HG03457 (cell line): ENCODE measurements at regions not wholly inside any gene's neighbourhood (a gene's known extent, or its start where the extent isn't known, plus 50 kb on each side); places are given as distances from the start of the nearest gene placed in this dataset.

Source experiments
- ATAC-seq: cut with Tn5 transposase; IDR thresholded peaks from one replicate; pipeline ENCODE4 v1.9.1; 2021; ENCODE audit warnings: moderate number of reproducible peaks; ENCODE audit not compliant: unreplicated experiment

DNA sequence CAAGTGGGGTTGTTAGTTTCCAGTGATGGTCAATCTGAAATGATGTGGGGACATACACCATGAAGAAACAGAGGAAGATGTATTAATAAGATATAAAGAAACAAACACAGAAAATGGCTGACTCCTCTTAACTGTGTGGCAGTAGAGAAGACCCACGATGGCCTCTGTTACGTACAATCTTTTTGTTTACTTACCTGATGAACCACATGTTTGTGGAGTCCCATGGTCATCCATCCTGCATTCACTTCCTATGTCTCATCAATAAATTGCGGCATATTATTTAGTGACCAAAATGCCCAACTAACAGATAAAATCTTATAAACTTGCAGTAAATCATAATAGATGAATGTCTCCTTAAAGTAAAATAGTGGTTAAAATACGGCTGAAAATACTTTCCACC, 740.1 kb upstream of the LINC00305 start:
- no peak for ATAC-seq

DNA sequence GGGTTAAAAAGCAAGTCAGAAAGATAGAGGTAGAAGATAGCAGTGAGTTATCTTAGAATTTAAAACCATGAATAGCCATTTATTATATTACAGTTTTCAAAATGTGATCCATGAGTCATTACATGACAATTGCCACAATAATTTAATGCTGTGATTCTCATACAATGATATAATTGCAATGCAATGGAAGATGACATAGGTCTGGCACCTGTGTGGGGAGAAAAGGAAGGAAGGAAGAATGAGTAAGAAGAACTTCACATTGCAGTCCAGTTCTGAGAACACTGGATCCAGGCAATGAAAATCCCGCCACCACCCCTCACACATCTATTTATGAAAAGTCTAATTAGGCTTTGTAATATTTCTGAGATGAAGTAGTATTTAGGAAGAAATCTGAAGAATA, 738.1 kb upstream of the LINC00305 start:
- ATAC-seq = no peak

DNA sequence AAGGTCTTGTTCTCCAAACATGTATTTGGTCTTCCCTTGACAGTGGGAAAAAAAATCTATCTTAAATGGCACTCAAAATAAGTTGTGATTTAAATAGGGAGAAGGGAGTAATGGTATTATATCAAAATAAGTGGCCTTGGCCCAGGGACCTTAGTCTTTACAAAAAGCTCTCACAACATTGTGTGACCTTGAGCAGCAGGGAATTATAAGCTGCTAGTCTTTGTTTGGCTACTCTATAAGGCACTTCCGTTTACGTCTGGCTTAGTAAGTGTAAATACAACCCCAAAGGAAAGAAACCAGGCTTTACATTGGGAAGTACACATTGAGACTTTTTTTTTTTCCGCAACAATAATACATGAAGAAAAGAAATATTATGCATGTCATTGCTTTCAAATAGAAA, 734.0 kb upstream of the LINC00305 start:
- ATAC-seq = no peak

DNA sequence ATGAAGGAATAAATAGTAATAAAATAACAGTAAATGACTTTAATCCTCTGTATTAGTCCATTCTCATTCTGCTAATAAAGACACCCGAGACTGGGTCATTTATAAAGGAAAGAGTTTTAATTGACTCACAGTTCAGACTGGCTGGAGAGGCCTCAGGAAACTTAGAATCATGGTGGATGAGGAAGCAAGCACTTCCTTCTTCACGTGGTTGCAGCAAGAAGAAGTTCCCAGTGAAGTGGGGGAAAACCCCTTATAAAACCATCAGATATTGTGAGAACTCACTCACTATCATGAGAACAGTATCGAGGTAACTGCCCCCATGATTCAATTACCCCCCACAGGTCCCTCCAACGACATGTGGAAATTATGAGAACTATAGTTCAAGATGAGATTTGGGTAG, 727.9 kb upstream of the LINC00305 start:
- ATAC-seq = no peak

DNA sequence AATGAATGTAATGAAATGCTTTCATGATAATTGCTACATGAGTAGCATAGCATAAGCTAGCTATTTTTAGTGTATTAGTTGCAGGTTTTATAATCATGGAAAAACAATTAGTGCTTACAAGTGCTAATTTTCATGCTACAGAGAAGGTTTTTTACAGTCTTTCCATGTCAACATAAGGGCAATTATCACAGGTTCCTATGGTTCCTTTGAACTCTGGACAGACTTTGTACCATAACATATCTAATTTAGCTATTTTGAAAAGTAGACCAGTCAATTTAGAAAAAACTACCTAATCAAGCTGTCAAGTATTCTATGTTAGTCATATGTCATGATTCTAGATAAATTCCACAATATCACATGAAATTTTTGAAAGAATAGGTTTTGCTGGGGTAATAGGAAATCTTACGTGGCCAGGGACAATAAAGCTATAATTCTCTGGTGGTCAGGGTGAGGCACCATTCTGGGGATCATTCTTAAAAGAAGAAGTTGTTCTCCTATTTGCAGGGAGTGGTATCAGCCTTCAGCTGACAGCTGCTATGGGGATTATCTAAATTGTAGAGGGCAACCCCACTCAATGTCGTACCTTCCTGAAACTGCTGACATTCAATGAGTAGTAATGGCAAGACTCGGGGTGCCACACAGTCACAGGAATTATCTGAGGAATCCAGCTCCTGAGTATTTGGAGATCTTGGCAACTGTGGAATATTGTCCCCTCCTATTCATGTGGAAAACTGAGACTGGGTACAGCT, 724.0 kb upstream of the LINC00305 start:
- no peak for ATAC-seq

DNA sequence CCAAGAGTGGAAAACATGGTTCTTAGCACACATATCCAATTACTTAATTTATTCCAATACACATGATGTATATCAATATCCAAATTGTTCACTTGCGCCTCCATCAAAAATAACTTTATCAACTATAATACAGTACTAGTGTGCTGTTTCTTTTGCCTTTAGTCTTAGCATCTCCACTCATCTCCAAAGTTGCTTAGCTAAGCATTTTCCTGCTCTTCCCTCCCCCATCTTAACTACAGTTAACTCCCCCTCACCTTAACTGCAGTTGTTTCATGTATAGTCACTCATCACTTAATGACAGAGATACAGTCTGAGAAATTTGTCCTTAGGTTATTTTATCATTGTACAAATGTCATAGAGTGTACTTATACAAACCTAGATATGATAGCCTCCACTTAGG, 705.2 kb upstream of the LINC00305 start:
- ATAC-seq = no peak

DNA sequence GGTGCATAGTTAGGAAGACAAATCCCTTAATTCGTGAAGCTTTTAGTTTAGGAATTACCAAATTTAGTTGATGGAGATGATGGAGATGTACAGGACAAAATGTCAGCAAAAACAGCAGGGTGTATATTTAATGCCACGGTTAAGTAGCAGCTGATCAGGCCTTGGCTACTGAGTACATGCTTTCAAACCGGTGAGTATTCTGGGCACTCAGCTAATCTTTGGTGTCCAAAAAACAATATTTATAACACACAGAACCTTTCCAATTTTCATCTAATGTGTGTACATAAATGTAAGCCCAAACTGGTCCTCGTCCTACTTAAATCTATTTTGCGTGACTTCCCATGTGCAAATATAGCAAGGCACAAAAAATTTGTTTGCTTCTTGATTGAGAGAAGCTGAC, 703.4 kb upstream of the LINC00305 start:
- no peak for ATAC-seq

DNA sequence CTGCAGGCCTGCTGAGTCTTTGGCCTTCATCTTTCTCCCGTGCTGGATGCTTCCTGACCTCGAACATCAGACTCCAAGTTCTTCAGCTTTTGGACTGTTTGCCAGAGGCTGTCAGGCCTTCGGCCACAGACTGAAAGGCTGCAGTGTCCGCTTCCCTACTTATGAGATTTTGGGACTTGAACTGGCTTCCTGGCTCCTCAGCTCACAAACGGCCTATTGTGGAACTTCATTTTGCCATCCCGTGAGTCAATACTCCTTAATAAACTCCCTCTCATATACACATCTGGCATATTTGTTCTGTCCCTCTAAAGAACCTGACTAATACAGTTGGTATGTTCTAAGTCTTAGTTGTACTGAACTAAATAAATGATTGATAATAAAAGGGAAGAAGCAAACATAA, 702.8 kb upstream of the LINC00305 start:
- no peak for ATAC-seq

DNA sequence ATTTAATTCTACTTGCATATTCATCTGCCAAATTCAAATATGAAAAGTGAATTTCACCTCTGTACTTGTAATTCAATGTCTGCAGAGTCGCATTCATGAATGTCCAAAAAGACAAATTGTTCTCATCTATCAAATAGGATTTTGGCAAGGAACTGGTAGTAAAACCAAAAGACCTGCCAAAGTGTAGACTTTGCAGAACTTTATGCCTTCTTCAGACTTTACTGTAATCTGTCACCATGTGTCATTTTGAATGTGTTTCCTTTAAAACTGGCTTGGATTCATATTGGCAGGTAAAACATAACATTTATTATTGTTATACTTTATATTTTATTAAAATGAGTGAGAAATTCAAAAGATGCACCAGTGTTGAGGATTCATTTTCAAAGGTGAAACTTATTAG, 701.9 kb upstream of the LINC00305 start:
- no peak for ATAC-seq

DNA sequence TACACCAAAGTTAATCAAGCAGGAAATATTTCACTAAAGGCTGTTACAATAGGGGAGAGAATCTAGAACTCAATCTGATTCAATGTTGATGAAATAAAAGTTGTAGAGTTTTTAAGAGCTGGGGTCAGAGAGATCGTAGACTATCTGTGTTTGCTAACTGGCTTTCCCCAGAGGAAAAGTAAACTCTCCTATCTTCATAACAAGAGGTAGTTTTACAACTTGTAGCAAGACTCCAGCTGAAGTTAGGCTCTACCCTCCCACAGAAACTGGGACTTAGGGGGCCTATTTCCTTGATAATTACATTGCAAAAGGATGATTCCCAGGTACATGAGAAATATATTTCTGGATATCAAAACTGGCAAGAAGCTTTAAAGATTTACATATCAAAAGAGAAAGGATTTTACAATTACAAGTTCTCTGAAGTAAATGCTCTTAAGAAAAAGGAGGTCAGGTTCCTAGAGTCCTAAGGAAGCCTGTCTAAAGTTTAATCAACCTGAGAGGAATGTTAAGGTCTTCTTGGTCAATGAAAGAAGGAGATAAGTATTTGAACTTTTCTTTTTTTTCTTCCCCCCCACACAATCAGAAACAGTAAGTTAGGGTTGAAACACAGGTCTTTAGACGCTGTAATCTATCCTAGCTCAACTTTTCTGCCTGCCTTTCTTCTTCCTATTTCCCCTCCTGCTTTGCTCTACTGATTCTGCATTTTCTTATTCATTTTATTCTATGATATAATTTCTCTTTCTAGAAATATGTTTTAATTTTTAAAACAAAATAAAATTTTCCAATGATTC, 692.2 kb upstream of the LINC00305 start:
- no peak for ATAC-seq

DNA sequence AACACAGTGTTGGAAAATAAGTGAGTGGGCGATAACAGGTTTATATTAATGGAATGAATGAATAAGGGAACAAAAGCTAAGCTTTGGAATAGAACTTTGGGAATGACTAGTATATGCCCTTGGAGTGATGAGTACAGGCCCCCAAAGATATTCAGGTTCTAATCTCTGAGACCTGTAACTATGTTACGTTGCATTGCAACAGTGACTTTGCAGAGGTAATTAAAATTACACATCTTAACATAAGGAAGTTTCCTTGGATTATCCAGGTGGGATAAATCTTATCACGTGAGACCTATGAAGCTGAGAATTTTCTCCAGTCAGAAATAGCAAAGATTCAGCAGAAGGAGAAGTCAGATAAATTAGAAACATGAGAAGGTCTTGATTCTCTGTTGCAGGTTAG, 661.5 kb upstream of the LINC00305 start:
- ATAC-seq = no peak

DNA sequence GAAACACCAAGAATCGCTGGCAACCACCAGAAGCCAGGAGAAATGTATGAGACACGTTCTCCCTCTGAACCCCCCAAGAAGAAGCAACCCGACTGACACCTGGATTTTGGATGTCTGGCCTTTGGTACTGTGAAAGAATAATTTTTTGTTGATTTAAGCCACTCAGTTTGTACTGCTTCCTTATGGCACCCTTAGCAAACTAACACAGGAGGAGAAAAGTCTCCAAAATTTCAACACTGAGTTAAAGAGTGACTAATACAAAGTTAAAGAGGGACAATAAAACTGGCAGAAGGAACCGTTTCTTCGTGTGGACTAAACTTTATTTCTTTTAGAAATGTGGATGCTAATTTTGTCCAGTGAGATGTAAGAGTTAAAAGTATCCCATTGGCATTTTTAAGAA, 660.9 kb upstream of the LINC00305 start:
- no peak for ATAC-seq

DNA sequence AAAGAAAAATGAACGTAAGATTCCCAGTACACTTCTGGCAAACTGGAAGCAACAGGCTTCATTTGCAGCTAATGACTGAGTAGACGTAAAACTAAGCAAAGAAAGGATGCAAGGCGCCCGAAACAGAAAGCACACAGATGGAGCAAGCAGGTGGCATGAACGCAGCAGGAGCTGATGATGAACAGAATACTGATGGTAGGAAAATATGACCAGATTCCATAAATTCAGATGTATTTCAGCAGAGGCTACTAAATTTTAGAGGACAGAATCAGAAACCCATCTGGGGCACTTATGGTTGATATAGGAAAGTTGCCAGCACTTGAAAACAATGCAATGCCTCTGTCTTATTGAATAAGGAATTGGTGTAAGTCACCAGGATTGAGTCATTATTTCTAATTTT, 658.7 kb upstream of the LINC00305 start:
- no peak for ATAC-seq

DNA sequence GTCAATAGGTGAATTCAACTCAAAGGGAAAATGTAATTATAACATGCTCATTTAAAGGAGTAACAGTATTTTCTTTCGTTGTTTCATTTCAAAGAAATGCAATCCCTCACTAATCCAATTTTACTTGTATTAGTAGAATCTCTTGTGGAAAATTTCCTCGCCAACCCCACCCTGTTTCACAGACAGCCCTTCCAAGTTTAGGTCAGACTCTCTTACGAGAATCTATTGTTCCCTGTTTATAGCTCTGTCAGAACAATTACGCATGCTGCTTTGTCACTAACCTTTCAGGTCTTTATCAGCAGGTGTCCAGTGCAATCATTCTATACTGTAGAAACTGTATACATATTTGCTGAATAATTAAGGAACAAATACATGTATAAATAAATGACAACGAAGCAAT, 657.8 kb upstream of the LINC00305 start:
- ATAC-seq = no peak

DNA sequence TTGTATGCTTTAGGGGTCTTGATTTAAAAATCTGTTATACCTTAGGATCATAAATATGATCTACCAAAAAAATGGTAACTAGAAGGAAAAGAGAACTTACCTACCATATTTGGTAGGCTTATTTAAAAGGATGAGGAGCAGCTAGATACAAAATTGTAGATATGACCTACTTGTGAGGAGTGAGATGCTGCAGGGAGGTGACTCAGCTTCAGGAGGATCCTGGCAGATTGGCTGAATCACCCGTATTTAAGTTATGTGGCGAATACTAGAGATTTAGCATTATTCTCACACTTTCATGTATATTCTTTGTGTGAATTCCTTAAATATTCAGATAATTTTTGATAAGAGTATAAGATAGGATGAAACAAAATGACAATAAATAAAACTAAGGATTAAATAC, 657.3 kb upstream of the LINC00305 start:
- no peak for ATAC-seq

DNA sequence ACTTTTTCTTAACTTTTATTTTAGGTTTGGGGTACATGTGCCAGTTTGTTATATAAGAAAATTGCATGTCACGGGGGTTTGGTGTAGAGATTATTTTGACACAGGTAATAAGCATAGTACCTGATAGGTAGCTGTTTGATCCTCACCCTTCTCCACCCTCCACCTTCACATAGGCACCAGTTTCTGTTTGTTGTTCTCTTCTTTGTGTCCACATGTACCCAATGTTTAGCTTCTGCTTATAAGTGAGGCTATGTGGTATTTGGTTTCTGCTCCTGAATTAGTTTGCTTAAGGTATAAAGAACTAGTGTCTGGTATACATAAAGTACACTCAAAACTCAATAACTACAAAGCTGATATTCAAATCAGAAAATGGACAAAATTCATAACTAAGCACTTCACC, 654.6 kb upstream of the LINC00305 start:
- ATAC-seq = no peak

DNA sequence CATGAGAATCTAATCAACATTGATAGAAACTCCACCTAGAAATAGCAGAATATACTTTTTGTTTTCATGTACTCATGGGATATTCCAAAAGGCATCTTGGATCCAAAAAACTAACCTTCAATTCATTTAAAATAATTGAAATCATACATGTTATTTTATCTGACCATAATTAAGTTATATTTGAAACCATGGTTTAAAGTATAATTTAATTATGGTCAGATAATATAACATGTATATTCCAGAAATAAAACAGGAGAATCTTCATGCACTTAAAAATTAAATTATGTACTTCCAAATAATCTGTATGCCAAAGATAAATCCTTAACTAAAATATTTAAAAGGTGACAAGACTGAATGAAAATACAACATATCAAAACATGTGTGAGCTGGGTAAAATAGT, 651.3 kb upstream of the LINC00305 start:
- no peak for ATAC-seq

DNA sequence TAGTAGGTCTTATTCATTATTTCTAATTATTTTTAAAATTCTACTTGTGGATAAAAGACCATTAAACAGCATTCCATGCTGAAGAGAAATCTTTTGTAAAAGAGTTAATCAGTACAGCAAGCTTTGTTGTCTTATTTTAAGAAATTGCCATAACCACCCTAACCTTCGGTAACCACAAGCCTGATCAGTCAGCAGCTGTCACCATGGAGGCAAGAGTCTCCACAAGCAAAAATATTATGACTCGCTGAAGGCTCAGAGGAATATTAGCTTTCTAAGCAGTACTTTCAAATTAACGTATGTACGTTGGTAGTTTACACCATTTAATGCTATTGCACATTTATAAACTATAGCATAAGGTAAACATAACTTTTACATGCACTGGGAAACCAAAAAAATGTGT, 650.5 kb upstream of the LINC00305 start:
- ATAC-seq = no peak

DNA sequence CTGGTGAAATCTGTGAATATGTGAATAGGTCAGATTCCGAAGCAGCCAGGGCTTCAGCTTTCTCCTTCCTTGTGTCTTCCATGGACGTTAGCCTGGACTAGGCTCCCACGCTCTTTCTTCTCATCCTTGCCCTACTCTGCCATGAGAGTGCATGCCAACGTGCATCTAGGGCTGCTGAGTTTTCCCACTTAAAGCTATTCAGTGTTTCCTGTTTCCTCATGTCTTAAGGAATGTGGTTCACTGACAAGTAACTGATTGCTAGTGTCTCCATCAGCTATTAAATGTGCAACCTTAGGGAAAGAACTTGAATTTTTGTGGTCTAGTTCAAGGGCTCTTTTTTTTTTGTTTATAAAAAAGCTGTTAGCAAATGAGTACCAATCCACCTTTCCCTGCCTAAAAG, 642.3 kb upstream of the LINC00305 start:
- ATAC-seq = no peak

DNA sequence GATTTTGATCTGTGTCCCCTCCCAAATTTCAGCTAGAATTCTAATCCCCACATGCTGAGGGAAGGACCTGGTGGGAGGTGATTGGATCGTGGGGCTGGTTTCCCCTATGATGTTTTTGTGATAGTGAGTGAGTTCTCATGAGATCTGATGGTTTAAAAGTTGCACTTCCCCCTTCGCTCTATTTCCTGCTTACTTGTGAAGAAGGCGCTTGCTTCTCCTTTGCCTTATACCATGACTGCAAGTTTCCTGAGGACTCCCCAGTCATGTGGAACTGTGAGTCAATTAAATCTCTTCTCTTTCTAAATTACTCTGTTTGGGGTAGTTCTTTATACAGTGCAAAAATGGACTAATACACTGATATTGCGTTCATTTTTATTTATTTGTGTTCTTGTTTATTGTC, 636.8 kb upstream of the LINC00305 start:
- ATAC-seq = no peak

DNA sequence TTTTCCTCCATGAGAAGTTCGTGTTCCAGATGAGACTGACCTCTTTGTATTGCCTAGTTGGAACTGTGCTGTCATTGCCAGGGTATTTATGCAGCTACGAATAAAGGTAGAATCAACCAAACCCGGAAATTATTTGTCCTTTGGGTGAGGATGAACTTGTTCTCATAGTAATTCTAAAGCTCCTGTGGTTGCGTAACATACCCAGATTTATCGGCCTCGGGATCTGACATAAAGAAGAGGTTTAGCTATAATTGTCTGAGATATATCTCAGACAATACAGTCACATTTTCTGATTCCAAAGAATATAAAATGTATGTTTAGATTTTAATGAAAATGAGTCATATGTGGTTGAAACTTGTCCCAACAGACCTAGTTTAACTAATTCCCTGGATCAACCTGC, 628.7 kb upstream of the LINC00305 start:
- ATAC-seq = no peak

DNA sequence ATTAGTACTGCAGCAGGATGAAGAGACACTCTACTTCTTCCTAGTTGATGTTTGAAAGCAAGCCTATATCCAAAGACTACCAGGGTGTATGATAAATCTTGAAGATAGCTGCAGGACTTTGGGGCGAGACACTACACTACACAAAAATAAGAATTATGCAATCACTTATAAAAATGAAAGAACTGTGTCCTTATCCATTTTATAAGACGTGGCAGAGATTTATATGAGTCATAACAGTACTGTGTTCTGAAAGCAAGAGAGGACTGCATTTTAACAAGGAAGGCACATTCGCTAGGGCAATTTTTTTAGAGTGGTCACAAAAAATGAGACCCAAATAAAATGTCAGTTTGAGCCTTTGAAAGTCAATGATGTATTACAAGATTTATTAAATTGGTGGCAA, 617.0 kb upstream of the LINC00305 start:
- no peak for ATAC-seq

DNA sequence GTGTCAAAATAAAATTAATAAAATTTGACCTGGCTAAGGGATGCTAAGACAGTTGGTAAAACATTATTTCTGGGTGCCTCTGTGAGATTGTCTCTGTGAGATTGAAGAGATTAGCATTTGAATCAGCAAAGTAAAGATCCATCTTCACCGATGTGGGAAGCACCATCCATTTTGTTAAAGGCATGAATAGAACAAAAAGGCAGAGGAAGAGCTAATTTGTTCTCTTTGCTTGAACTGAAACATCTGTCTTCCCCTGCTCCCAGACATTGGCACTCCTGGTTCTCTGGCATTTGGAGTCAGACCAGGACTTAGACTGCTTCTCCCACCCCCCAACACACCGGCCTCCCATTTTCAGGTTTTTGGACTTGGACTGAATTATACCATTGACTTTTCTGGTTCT, 603.8 kb upstream of the LINC00305 start:
- ATAC-seq = no peak
